CD4-positive, alpha-beta T cell (primary cell): ENCODE measurements at regions not wholly inside any gene's neighbourhood (a gene's known extent, or its start where the extent isn't known, plus 50 kb on each side); places are given as distances from the start of the nearest gene placed in this dataset.

Experiments
- ATAC-seq: fragments of 200-7000 bp; cut with Tn5 transposase; one replicate; pipeline ENCODE4 v1.10.0; 2022; ENCODE audit warnings: mild to moderate bottlenecking; ENCODE audit not compliant: poor library complexity
- CTCF ChIA-PET: fragments of 350-600 bp; sonication (Branson Sonifier 250); formaldehyde crosslinking; loops from one replicate; lab custom pipeline; 2021; ENCODE audit warnings: antibody characterized with exemption, inconsistent platforms; lab: Charles Lee
- POLR2A ChIA-PET: fragments of 350-600 bp; sonication (Branson Sonifier 250); formaldehyde crosslinking; loops from one replicate; lab custom pipeline; 2021; ENCODE audit warnings: antibody characterized with exemption, inconsistent platforms; lab: Charles Lee
- DNase-seq, 14 experiments: peaks; one replicate each; pipeline ENCODE4 v3.0.0-alpha.2; 2013 to 2020; ENCODE audit warnings: mixed read lengths in 2 of 14
- H3K27ac ChIP-seq, 2 donors: one replicate each; pipeline versions ENCODE4 v1.5.1 to v1.7.0; 2013; ENCODE audit warnings: low read length in 2 of 2, low read depth in 1 of 2, mild to moderate bottlenecking in 1 of 2
- H3K27me3 ChIP-seq, 2 experiments: 1 replicate in 1 of 2; 2 replicates in 1 of 2; pipeline versions ENCODE4 v1.6.1 to v1.7.0; 2013; ENCODE audit warnings: low read length in 2 of 2, control low read depth in 1 of 2, mild to moderate bottlenecking in 1 of 2, moderate library complexity in 1 of 2; ENCODE audit not compliant: insufficient read depth in 2 of 2, control insufficient read depth in 1 of 2
- H3K36me3 ChIP-seq: one replicate; pipeline ENCODE4 v1.6.1; 2013; ENCODE audit warnings: low read length, control low read depth; ENCODE audit not compliant: insufficient read depth
- H3K4me1 ChIP-seq: one replicate; pipeline ENCODE4 v1.6.1; 2013; ENCODE audit warnings: low read length, control low read depth; ENCODE audit not compliant: insufficient read depth
- H3K4me3 ChIP-seq: one replicate; pipeline ENCODE4 v1.5.1; 2013; ENCODE audit warnings: mild to moderate bottlenecking, low read length, moderate library complexity
- H3K9me3 ChIP-seq, 2 experiments: 1 replicate in 1 of 2; 2 replicates in 1 of 2; pipeline versions ENCODE4 v1.6.1 to v1.7.0; 2013; ENCODE audit warnings: low read length in 2 of 2, mild to moderate bottlenecking in 2 of 2, control low read depth in 1 of 2, moderate library complexity in 1 of 2; ENCODE audit not compliant: control insufficient read depth in 1 of 2, insufficient read depth in 1 of 2
- H3K27ac Mint-ChIP-seq: one replicate; pipeline ENCODE4 v1.8.0; 2020; ENCODE audit warnings: mixed read lengths
- H3K27me3 Mint-ChIP-seq: one replicate; pipeline ENCODE4 v1.8.0; 2021; ENCODE audit warnings: mixed read lengths
- H3K36me3 Mint-ChIP-seq: one replicate; pipeline ENCODE4 v1.8.0; 2021; ENCODE audit warnings: low read depth, mixed read lengths
- H3K4me1 Mint-ChIP-seq: one replicate; pipeline ENCODE4 v1.8.0; 2021; ENCODE audit warnings: low read depth, mixed read lengths
- H3K4me3 Mint-ChIP-seq: one replicate; pipeline ENCODE4 v1.8.0; 2020; ENCODE audit warnings: mild to moderate bottlenecking, mixed read lengths
- H3K9me3 Mint-ChIP-seq: one replicate; pipeline ENCODE4 v1.8.0; 2020; ENCODE audit warnings: mixed read lengths
- intact Hi-C, 2 experiments: fragments of 100-400 bp; cut with DNase I in 1 of 2; cut with micrococcal nuclease in 1 of 2; formaldehyde crosslinking; loops; one replicate each; pipeline versions ENCODE4 v1.15.1 to v1.9.0; 2023 to 2025; cut with DNase I, micrococcal nuclease
- TF ChIP-seq, protein P1 (sequence below): fragments of 200-600 bp; IDR thresholded peaks from one replicate; pipeline ENCODE4 v1.8.0; 2022; ENCODE audit warnings: antibody characterized with exemption, mild to moderate bottlenecking

DNA sequence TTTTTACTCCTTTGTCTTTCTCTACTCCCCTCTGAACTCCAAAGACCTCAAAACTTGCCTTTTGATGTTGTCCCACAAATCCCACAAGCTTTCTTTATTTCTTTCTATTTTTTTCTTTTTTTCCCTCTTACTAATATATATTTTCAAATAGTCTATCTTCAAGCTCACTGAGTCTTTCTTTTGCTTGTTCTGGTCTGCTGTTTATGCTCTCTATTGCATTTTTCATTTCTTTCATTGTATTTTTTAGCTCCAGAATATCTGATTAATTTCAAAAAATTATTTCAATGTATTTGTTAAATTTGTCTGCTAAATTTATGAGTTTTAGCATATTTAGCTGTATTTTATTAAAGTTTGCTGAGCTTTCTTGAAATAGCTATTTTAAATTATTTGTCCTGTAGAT lies 223.3 kb upstream of the IRX1 start:
- H3K4me1 Mint-ChIP-seq: no peaks in the 10 kb centered on the region
- DNase-seq: no peak
- no peaks in the 10 kb centered on the region for H3K27me3 Mint-ChIP-seq
- peaks cover 8 to 12% of the 10 kb centered on the region in 2 experiments for H3K9me3 ChIP-seq
- no peak for ATAC-seq
- no peak overlapping the region for H3K4me3 Mint-ChIP-seq
- no peak overlapping the region for H3K4me3 ChIP-seq
- intact Hi-C loops: no loop called here
- ChIA-PET POLR2A (no interaction called here), CTCF (no interaction called here)
- H3K36me3 Mint-ChIP-seq: no peaks in the 10 kb centered on the region
- no peaks in the 10 kb centered on the region for H3K27me3 ChIP-seq
- no peak overlapping the region for H3K27ac Mint-ChIP-seq
- no peaks in the 10 kb centered on the region for H3K4me1 ChIP-seq
- peaks cover 2% of the 10 kb centered on the region for H3K9me3 Mint-ChIP-seq
- TF ChIP-seq, protein P1, sequence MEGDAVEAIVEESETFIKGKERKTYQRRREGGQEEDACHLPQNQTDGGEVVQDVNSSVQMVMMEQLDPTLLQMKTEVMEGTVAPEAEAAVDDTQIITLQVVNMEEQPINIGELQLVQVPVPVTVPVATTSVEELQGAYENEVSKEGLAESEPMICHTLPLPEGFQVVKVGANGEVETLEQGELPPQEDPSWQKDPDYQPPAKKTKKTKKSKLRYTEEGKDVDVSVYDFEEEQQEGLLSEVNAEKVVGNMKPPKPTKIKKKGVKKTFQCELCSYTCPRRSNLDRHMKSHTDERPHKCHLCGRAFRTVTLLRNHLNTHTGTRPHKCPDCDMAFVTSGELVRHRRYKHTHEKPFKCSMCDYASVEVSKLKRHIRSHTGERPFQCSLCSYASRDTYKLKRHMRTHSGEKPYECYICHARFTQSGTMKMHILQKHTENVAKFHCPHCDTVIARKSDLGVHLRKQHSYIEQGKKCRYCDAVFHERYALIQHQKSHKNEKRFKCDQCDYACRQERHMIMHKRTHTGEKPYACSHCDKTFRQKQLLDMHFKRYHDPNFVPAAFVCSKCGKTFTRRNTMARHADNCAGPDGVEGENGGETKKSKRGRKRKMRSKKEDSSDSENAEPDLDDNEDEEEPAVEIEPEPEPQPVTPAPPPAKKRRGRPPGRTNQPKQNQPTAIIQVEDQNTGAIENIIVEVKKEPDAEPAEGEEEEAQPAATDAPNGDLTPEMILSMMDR: no peak
- H3K27ac ChIP-seq: no peak overlapping the region
- H3K36me3 ChIP-seq: no peaks in the 10 kb centered on the region

DNA sequence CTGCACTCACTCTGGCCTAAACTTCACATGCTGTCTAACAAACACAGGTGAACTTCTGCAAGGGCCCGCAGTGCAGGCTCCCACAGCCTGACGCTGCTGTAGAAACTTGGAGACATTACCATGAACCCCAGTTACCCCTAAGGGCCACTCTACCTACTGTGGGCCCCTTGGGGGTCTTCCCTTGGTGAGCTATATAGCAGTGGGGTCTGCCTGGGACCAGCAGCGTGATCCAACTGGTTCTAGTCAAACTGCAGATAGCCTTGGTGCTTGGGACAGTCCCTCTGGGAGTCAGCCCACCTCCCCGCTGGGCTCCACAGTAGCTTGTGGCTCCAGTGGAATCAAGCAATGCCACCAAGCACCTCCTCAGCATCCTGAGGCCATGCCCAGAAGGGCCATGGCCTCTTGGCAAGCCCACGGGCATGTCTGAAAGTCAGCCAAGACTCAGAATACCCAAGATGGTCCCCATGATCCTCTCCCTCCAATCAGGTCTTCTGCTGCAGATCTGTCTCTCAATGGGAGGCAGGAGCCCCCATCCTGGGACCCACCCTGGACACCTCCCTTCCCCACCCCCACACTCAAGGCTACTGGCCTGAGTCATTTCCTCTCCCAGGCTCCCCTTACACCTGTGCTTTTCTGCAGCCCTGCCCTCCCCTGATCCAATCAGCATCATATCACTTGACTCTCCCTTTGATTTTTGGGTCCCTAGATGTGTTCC lies 230.0 kb upstream of the IRX1 start:
- no peak overlapping the region for H3K4me3 ChIP-seq
- DNase-seq (no peak), ATAC-seq (no peak)
- H3K27me3 ChIP-seq: no peaks in the 10 kb centered on the region
- intact Hi-C loops: no loop called here
- Mint-ChIP-seq H3K4me1 (no peaks in the 10 kb centered on the region), H3K36me3 (no peaks in the 10 kb centered on the region), H3K9me3 (no peaks in the 10 kb centered on the region), H3K27ac (no peak overlapping the region), H3K27me3 (no peaks in the 10 kb centered on the region), H3K4me3 (no peak overlapping the region)
- TF ChIP-seq, protein P1: no peak
- CTCF ChIA-PET: no interaction called here
- H3K36me3 ChIP-seq: no peaks in the 10 kb centered on the region
- peaks cover 0 to 20% of the 10 kb centered on the region in 2 experiments for H3K9me3 ChIP-seq
- H3K4me1 ChIP-seq: no peaks in the 10 kb centered on the region
- POLR2A ChIA-PET: no interaction called here
- H3K27ac ChIP-seq: no peak overlapping the region

DNA sequence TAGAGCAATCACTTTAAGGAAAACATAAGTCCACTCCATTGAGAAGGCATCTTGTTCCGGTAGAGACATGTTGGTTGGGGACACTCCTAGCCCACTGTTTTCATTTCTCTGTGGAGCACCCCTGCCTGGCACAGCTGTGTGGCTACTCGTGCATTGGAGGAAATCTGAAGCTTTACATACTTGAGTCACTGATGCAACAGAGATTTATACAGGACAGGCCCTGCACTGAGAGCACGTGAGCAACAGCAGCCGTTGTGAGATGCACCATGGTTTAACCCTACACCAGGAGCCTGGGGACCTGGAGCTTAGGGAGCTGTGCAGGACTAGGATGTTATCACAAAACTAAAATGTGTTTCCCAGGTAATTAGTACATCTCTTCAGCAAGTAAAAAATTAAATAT lies 230.7 kb upstream of the IRX1 start:
- Histone ChIP-seq H3K4me1 (no peaks in the 10 kb centered on the region), H3K27me3 (no peaks in the 10 kb centered on the region), H3K27ac (no peak overlapping the region), H3K4me3 (no peak overlapping the region), H3K9me3 (peaks cover 0 to 20% of the 10 kb centered on the region in 2 experiments), H3K36me3 (no peaks in the 10 kb centered on the region)
- Mint-ChIP-seq H3K27me3 (no peaks in the 10 kb centered on the region), H3K4me1 (no peaks in the 10 kb centered on the region), H3K9me3 (no peaks in the 10 kb centered on the region), H3K36me3 (no peaks in the 10 kb centered on the region), H3K4me3 (no peak overlapping the region), H3K27ac (no peak overlapping the region)
- DNase-seq (no peak), ATAC-seq (no peak)
- intact Hi-C loops: no loop called here
- TF ChIP-seq, protein P1: no peak
- CTCF ChIA-PET: no interaction called here
- POLR2A ChIA-PET: no interaction called here
